T-cell (primary cell): ENCODE measurements at regions not wholly inside any gene's neighbourhood (a gene's known extent, or its start where the extent isn't known, plus 50 kb on each side); places are given as distances from the start of the nearest gene placed in this dataset.
A peak's percentile ranks its signal among the peaks of the same experiment; 100 is the strongest.

Experiments used
- ATAC-seq, 4 experiments: fragments of 200-7000 bp in 3 of 4; fragments of 150-1000 bp in 1 of 4; cut with Tn5 transposase; replicated peaks in 1 of 4; 1 replicate in 3 of 4; 2 replicates in 1 of 4; pipeline ENCODE4 v1.10.0; 2021; ENCODE audit warnings: moderate library complexity in 3 of 4, mild to moderate bottlenecking in 2 of 4, moderate number of reproducible peaks in 1 of 4
- CTCF ChIA-PET, 2 donors: fragments of 300-600 bp; sonication (Branson Sonifier 250); formaldehyde crosslinking; loops; one replicate each; lab custom pipeline; 2022; ENCODE audit warnings: antibody characterized with exemption in 2 of 2; lab: Charles Lee
- POLR2A ChIA-PET, 2 donors: fragments of 300-600 bp; sonication (Branson Sonifier 250); formaldehyde crosslinking; loops; one replicate each; lab custom pipeline; 2022; ENCODE audit warnings: antibody characterized with exemption in 2 of 2; lab: Charles Lee
- DNase-seq, 35 experiments: peaks; one replicate each; pipeline versions ENCODE4 v3.0.0 to v3.0.0-alpha.2; 2013 to 2023
- H3K27ac ChIP-seq: one replicate; pipeline ENCODE4 v1.5.1; 2013; ENCODE audit warnings: low read length
- H3K27me3 ChIP-seq, 2 experiments: replicated peaks in 1 of 2; 1 replicate in 1 of 2; 2 replicates in 1 of 2; pipeline versions ENCODE4 v1.6.1 to v1.7.0; 2013; ENCODE audit warnings: low read length in 1 of 2, mixed read lengths in 1 of 2; ENCODE audit not compliant: control insufficient read depth in 2 of 2, insufficient read depth in 2 of 2; ENCODE audit errors: extremely low read depth in 1 of 2
- H3K36me3 ChIP-seq, 2 donors: 1 replicate in 1 of 2; 2 replicates in 1 of 2; pipeline versions ENCODE4 v1.6.1 to v1.7.0; 2013; ENCODE audit warnings: low read length in 1 of 2; ENCODE audit not compliant: control insufficient read depth in 2 of 2, insufficient read depth in 1 of 2; ENCODE audit errors: extremely low read depth in 1 of 2
- H3K4me1 ChIP-seq, 2 experiments: 1 replicate in 1 of 2; 2 replicates in 1 of 2; pipeline versions ENCODE4 v1.6.1 to v1.7.0; 2013; ENCODE audit warnings: low read length in 2 of 2, mixed read lengths in 1 of 2; ENCODE audit not compliant: insufficient read depth in 2 of 2, control insufficient read depth in 1 of 2; ENCODE audit errors: extremely low read depth in 1 of 2
- H3K4me3 ChIP-seq, 2 donors: 1 replicate in 1 of 2; 2 replicates in 1 of 2; pipeline versions ENCODE4 v1.5.1 to v1.7.0; 2013; ENCODE audit warnings: mild to moderate bottlenecking in 2 of 2, low read length in 1 of 2, moderate library complexity in 1 of 2; ENCODE audit not compliant: control insufficient read depth in 1 of 2; ENCODE audit errors: extremely low read depth in 1 of 2
- H3K9me3 ChIP-seq: 2 replicates; pipeline ENCODE4 v1.7.0; 2013
- H3K27ac Mint-ChIP-seq, 2 donors: one replicate each; pipeline ENCODE4 v1.8.0; 2020 to 2021; ENCODE audit warnings: mild to moderate bottlenecking in 2 of 2, mixed read lengths in 2 of 2
- H3K27me3 Mint-ChIP-seq, 2 donors: one replicate each; pipeline ENCODE4 v1.8.0; 2021 to 2022; ENCODE audit warnings: mixed read lengths in 2 of 2
- H3K36me3 Mint-ChIP-seq: one replicate; pipeline ENCODE4 v1.8.0; 2021; ENCODE audit warnings: mixed read lengths
- H3K4me1 Mint-ChIP-seq, 3 donors: one replicate each; pipeline ENCODE4 v1.8.0; 2020 to 2022; ENCODE audit warnings: mixed read lengths in 3 of 3, mild to moderate bottlenecking in 1 of 3
- H3K4me3 Mint-ChIP-seq, 3 donors: one replicate each; pipeline ENCODE4 v1.8.0; 2020 to 2022; ENCODE audit warnings: mild to moderate bottlenecking in 3 of 3, mixed read lengths in 3 of 3, moderate library complexity in 3 of 3
- H3K9me3 Mint-ChIP-seq, 3 donors: one replicate each; pipeline ENCODE4 v1.8.0; 2020 to 2022; ENCODE audit warnings: mixed read lengths in 3 of 3
- WGBS: methylation state at CpG from one replicate; pipeline ENCODE4 v1.1.5; 2013; ENCODE audit warnings: missing lambda C conversion rate; ENCODE audit not compliant: insufficient coverage; 5-methylcytosine and 5-hydroxymethylcytosine counted together

DNA sequence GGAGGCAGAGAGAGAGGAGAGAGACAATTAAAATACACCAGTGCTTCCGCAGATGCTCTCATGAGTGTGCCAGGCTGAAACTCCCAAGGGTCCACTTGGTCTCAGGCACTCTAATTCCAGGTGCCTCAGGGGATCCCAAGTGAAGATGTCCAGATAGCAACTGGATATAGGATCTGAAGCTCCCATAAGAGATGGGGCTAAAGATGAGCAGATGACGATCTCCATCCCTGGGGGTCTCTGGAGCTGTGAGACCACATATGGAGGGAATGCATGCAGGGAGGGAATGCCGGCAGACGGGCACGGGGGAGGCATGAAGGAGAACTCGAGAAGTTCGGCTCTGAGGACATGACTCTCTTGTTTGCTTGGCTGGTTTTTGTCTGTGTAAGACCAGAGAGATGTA lies 223.7 kb upstream of the RAB6C start:
- H3K27ac Mint-ChIP-seq: no peak overlapping the region
- DNase-seq: no peak
- POLR2A ChIA-PET: no interaction called here

DNA sequence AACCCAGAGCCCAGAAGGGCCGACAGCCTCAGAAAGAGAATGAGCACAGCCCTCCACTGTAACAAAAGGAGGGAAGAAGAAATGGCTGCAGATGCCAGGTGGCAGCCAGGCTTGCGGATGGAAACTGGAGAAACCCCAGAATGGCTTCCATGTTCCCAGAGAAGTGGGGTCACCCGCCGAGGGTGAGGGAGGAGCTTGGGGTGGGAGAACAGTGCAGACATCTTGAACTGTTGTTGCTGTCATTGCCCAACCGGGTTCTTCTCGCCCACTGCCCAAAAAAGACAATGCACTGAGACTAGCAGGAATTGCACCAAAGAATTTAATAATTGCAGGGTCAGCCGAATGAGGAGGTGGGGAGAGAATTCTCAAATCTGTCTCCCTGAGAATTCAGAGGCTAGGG lies 223.2 kb upstream of the RAB6C start:
- no peaks in the 10 kb centered on the region for H3K4me1 Mint-ChIP-seq
- POLR2A ChIA-PET: no interaction called here
- DNase-seq: no peak

More for the DNA sequence above, 223.7 kb upstream of the RAB6C start:
- H3K9me3 Mint-ChIP-seq: no peaks in the 10 kb centered on the region
- no peak overlapping the region for H3K4me3 ChIP-seq
- H3K36me3 Mint-ChIP-seq: no peaks in the 10 kb centered on the region
- H3K4me1 Mint-ChIP-seq: no peaks in the 10 kb centered on the region
- H3K36me3 ChIP-seq: no peaks in the 10 kb centered on the region
- H3K27ac ChIP-seq: no peak overlapping the region
- no peaks in the 10 kb centered on the region for H3K4me1 ChIP-seq
- peaks cover 0 to 9% of the 10 kb centered on the region in 2 experiments for H3K27me3 ChIP-seq
- ATAC-seq: no peak
- WGBS: 87% methylated on average over 7 of the region's 7 CpGs
- no peaks in the 10 kb centered on the region for H3K27me3 Mint-ChIP-seq
- CTCF ChIA-PET: no interaction called here
- no peak overlapping the region for H3K4me3 Mint-ChIP-seq
- no peaks in the 10 kb centered on the region for H3K9me3 ChIP-seq

DNA sequence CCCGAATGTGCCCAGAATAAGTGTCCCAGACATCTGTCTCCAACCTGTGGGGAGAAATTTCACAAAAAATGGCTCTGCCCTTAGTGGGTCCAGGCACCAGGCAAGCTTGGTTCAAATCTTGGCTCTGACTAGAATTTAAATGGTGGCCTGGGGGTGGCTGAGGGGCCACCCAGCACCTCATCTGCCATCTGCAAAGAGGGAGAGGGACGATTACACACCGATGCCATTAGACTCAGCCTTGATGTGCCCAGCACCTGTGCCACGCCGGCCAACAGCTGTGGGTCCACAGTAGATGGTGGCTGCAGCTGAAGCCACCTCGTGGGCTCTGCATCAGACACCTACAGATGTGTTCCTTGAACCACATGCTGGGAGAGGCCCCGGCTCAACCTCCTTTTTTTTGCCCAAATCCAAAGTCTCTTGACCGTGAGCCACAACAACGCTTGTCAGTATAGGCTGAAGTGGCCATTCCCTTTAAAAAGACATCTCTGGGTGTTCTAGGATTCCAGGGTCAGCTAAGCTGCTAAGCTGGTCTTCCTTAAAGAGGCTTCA lies 222.0 kb upstream of the RAB6C start:
- Mint-ChIP-seq H3K4me1 (no peaks in the 10 kb centered on the region), H3K4me3 (no peak overlapping the region), H3K36me3 (no peaks in the 10 kb centered on the region), H3K27me3 (no peaks in the 10 kb centered on the region), H3K27ac (no peak overlapping the region), H3K9me3 (no peaks in the 10 kb centered on the region)
- no peak for DNase-seq
- Histone ChIP-seq H3K4me3 (no peak overlapping the region), H3K27ac (no peak overlapping the region), H3K9me3 (no peaks in the 10 kb centered on the region), H3K36me3 (no peaks in the 10 kb centered on the region), H3K4me1 (no peaks in the 10 kb centered on the region), H3K27me3 (peaks cover 0 to 9% of the 10 kb centered on the region in 2 experiments)
- ChIA-PET CTCF (no interaction called here), POLR2A (interaction anchor here in 1 of 2 donors (0.5 kb wide), 1 partner anchor 990 kb away, joined by 8 read pairs; no protein-coding TSS in a partner anchor)
- ATAC-seq: no peak
- 89% methylated on average over 8 of the region's 9 CpGs for WGBS

More for the DNA sequence above, 223.2 kb upstream of the RAB6C start:
- no peak overlapping the region for H3K27ac Mint-ChIP-seq
- WGBS: 85% methylated on average over 2 of the region's 7 CpGs
- CTCF ChIA-PET: no interaction called here
- no peak for ATAC-seq
- peaks cover 0 to 9% of the 10 kb centered on the region in 2 experiments for H3K27me3 ChIP-seq
- H3K9me3 ChIP-seq: no peaks in the 10 kb centered on the region
- no peak overlapping the region for H3K4me3 ChIP-seq
- no peaks in the 10 kb centered on the region for H3K9me3 Mint-ChIP-seq
- H3K27ac ChIP-seq: no peak overlapping the region
- no peaks in the 10 kb centered on the region for H3K4me1 ChIP-seq
- H3K36me3 Mint-ChIP-seq: no peaks in the 10 kb centered on the region
- H3K4me3 Mint-ChIP-seq: no peak overlapping the region
- no peaks in the 10 kb centered on the region for H3K36me3 ChIP-seq
- H3K27me3 Mint-ChIP-seq: no peaks in the 10 kb centered on the region

DNA sequence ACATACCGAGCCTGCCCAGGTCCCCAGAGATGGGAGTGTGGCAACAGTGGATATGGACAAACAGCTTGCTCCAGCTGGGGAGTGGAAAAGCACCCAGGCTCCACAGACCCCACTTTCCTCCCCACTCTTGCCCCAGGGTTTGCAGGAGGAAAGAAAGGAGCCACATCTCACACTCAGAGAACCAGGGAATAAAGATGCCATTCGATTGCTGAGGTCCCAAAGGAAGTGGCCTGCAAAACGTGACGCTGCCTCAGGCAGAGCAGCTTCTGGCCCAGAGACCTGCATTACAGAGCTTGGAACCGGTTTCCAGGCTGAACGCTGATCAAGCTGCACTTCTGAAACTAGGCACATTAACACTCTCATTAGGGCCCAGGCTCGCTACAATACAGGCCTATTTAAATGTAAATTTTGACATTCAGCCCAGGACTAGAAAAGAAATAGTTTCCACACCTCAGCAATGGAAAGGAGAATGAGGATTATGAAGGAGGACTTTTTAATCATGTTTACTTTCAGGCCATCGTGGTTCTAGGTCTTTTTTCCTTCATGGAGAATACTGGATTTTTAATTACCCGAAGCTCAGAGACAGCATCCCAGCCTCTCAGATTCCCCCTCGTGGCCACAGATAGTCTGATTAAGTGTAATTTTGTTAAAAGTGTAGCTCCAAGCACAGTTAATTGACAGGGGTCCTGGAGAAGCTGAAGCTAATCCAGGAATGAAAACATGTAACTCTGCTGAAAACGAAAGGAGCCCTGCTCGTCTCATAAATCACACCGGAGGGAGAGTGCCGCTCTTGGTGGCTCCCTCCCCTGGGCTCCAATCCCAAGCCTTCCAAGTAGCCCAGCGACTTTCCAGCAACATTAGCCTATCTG lies 221.3 kb upstream of the RAB6C start:
- 58% methylated on average over 10 of the region's 15 CpGs for WGBS
- peaks cover 0 to 6% of the 10 kb centered on the region in 2 experiments for H3K27me3 ChIP-seq
- DNase-seq (no peak), ATAC-seq (no peak)
- H3K4me3 ChIP-seq: peak overlapping the region in 1 of 2 donors; percentile 27
- Mint-ChIP-seq H3K36me3 (no peaks in the 10 kb centered on the region), H3K4me3 (peak overlapping the region in 1 of 3 donors; percentile 49), H3K27me3 (no peaks in the 10 kb centered on the region), H3K4me1 (no peaks in the 10 kb centered on the region), H3K9me3 (no peaks in the 10 kb centered on the region), H3K27ac (no peak overlapping the region)
- ChIA-PET POLR2A (interaction anchor here in 1 of 2 donors (0.6 kb wide), 1 partner anchor 29 kb away, joined by 3 read pairs; no protein-coding TSS in a partner anchor), CTCF (no interaction called here)
- no peaks in the 10 kb centered on the region for H3K36me3 ChIP-seq
- H3K9me3 ChIP-seq: no peaks in the 10 kb centered on the region
- no peak overlapping the region for H3K27ac ChIP-seq
- no peaks in the 10 kb centered on the region for H3K4me1 ChIP-seq

DNA sequence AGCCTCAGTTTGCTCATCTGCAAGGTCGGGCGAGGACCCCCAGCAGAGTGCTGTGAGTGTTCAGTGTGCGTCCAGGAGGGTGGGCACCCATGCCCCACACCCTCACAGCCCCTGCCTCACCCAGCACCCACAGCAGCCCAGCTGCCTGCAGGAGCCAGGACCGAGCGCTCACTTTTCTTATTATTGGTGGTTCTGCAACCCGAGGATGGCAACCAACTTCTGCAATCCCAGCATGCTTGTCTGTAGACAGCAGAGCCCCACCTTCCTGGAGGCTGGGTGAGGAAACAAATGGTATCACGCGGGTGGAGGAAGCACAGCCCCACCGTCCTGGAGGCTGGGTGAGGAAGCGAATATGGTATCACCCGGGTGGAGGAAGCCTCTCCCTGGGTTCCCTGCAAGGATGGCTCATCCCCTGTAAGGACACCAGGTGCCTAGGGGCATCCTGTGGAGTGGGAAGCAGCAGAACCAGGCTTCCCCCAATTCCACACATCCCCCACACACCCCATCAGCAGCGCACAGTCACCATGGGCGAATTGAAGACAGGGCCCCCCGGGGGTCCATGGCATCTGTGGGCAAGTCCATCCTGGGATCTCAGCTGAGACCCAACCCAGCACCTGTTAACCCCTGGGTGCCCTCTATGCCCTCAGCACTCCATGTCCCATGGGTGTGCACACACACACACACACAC lies 220.5 kb upstream of the RAB6C start:
- H3K4me3 ChIP-seq: no peak overlapping the region
- Mint-ChIP-seq H3K9me3 (no peaks in the 10 kb centered on the region), H3K4me3 (peak overlapping the region in 1 of 3 donors; percentile 49), H3K4me1 (no peaks in the 10 kb centered on the region), H3K36me3 (no peaks in the 10 kb centered on the region), H3K27me3 (no peaks in the 10 kb centered on the region), H3K27ac (no peak overlapping the region)
- POLR2A ChIA-PET: no interaction called here
- CTCF ChIA-PET: no interaction called here
- H3K4me1 ChIP-seq: no peaks in the 10 kb centered on the region
- DNase-seq (peak in 2 of 35 experiments; percentile 5 to 19), ATAC-seq (no peak)
- no peaks in the 10 kb centered on the region for H3K36me3 ChIP-seq
- 33% methylated on average over 11 of the region's 14 CpGs for WGBS
- no peaks in the 10 kb centered on the region for H3K9me3 ChIP-seq
- peaks cover 0 to 6% of the 10 kb centered on the region in 2 experiments for H3K27me3 ChIP-seq
- no peak overlapping the region for H3K27ac ChIP-seq

DNA sequence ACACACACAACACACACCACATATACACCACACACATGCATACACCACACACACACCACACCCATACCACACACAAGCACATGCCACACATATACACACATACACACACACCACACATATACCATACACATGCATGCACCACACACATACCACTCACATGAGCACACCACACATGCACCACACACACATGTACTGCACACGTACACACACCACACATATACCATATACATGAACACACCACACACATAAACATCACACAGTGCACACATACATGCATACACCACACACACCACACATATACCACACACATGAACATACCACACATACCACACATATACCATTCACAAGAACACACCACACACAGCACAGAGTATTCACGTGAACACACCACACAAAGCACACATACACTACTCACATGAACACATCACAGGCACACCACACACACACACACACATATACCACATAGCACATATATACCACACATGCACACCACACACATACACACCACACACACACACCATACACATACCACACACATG lies 219.9 kb upstream of the RAB6C start:
- Histone ChIP-seq H3K36me3 (no peaks in the 10 kb centered on the region), H3K9me3 (no peaks in the 10 kb centered on the region), H3K27ac (no peak overlapping the region), H3K27me3 (peaks cover 0 to 7% of the 10 kb centered on the region in 2 experiments), H3K4me1 (no peaks in the 10 kb centered on the region), H3K4me3 (no peak overlapping the region)
- no peak overlapping the region for H3K27ac Mint-ChIP-seq
- H3K36me3 Mint-ChIP-seq: no peaks in the 10 kb centered on the region
- no peaks in the 10 kb centered on the region for H3K27me3 Mint-ChIP-seq
- ChIA-PET POLR2A (no interaction called here), CTCF (no interaction called here)
- H3K9me3 Mint-ChIP-seq: no peaks in the 10 kb centered on the region
- 97% methylated on average over 2 of the region's 2 CpGs for WGBS
- no peak overlapping the region for H3K4me3 Mint-ChIP-seq
- no peaks in the 10 kb centered on the region for H3K4me1 Mint-ChIP-seq
- DNase-seq (no peak), ATAC-seq (no peak)
